Naive B cell (primary cell): ENCODE measurements at regions not wholly inside any gene's neighbourhood (a gene's known extent, or its start where the extent isn't known, plus 50 kb on each side); places are given as distances from the start of the nearest gene placed in this dataset.
A peak's percentile ranks its signal among the peaks of the same experiment; 100 is the strongest.
"Not testable (repeated sequence)": the region's sequence is repeated elsewhere in the genome, so short reads cannot be mapped to it uniquely, and the experiment has no call there.

Source experiments
- ATAC-seq, 2 donors: fragments of 150-1000 bp; cut with Tn5 transposase; 2 replicates each; pipeline ENCODE4 v1.10.0; 2021; ENCODE audit warnings: low read depth in 2 of 2, mild to moderate bottlenecking in 2 of 2, moderate library complexity in 2 of 2
- DNase-seq: peaks from one replicate; pipeline ENCODE4 v3.0.0; 2022
- H3K27ac Mint-ChIP-seq, 6 donors: one replicate each; pipeline ENCODE4 v1.8.0; 2020 to 2022; ENCODE audit warnings: mild to moderate bottlenecking in 6 of 6, mixed read lengths in 6 of 6, moderate library complexity in 5 of 6, inconsistent platforms in 2 of 6
- H3K27me3 Mint-ChIP-seq, 3 donors: one replicate each; pipeline ENCODE4 v1.8.0; 2021 to 2022; ENCODE audit warnings: mixed read lengths in 3 of 3, mild to moderate bottlenecking in 1 of 3
- H3K36me3 Mint-ChIP-seq, 2 donors: one replicate each; pipeline ENCODE4 v1.8.0; 2020 to 2022; ENCODE audit warnings: mixed read lengths in 2 of 2, inconsistent platforms in 1 of 2, mild to moderate bottlenecking in 1 of 2
- H3K4me1 Mint-ChIP-seq, 3 donors: one replicate each; pipeline ENCODE4 v1.8.0; 2020 to 2022; ENCODE audit warnings: mixed read lengths in 3 of 3, inconsistent platforms in 1 of 3, mild to moderate bottlenecking in 1 of 3, moderate library complexity in 1 of 3
- H3K4me3 Mint-ChIP-seq, 8 donors: one replicate each; pipeline ENCODE4 v1.8.0; 2020 to 2022; ENCODE audit warnings: mild to moderate bottlenecking in 8 of 8, mixed read lengths in 8 of 8, moderate library complexity in 8 of 8, inconsistent platforms in 2 of 8
- H3K9me3 Mint-ChIP-seq, 7 donors: one replicate each; pipeline ENCODE4 v1.8.0; 2020 to 2022; ENCODE audit warnings: mixed read lengths in 7 of 7, mild to moderate bottlenecking in 5 of 7, inconsistent platforms in 2 of 7, moderate library complexity in 1 of 7

DNA sequence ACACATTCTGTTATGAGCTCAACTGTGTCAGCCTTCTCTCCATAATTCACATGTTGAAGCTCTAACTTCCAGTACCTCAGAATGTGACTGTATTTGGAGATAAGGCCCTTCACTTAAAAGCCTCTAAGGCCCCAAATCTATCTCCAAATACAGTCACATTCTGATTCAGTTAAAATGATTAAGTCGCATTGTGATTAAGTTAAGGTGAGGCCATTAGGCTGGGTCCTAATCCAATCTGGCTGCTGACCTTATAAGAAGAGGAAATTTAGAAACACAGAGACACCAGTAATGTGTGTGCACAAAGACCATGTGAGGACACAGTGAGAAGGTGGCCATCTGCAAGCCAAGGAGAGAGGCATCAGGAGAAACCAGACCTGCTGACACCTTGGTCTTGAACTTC lies 141.6 kb downstream of the GXYLT1 start:
- no peaks in the 10 kb centered on the region for H3K36me3 Mint-ChIP-seq
- H3K4me1 Mint-ChIP-seq = no peaks in the 10 kb centered on the region
- H3K9me3 Mint-ChIP-seq = no peaks in the 10 kb centered on the region
- no peak for DNase-seq
- no peak overlapping the region for H3K27ac Mint-ChIP-seq
- peaks cover 0 to 5% (median 3%) of the 10 kb centered on the region in 3 donors for H3K27me3 Mint-ChIP-seq
- no peak for ATAC-seq
- H3K4me3 Mint-ChIP-seq = no peak overlapping the region

GRCh38 chr12:42002563-42002962 lies 142.1 kb downstream of the GXYLT1 start:
- DNase-seq (no peak), ATAC-seq (no peak)
- no peaks in the 10 kb centered on the region for H3K36me3 Mint-ChIP-seq
- peaks cover 0 to 5% (median 3%) of the 10 kb centered on the region in 3 donors for H3K27me3 Mint-ChIP-seq
- peak overlapping the region in 1 of 6 donors; percentile 30 for H3K27ac Mint-ChIP-seq
- no peaks in the 10 kb centered on the region for H3K9me3 Mint-ChIP-seq
- H3K4me3 Mint-ChIP-seq = no peak overlapping the region
- no peaks in the 10 kb centered on the region for H3K4me1 Mint-ChIP-seq

DNA sequence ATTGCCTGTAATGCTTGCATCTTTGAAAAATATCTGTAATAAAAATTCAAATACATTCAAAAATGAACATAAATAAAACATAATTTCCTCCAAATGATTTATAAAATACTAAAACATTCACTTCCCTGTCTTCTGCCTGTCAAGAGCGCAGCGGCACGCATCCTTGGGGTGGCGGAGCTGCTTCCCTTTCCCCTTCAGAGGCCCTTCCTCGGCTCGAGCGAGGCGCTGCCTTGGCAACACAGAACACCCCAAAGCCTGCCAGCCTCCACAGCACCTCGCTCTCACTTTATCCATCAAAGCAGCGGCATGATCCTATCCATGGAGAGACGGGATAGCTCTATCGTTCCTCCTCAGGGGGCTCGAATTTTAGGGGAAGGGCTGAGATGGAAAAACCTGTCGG lies 146.2 kb downstream of the GXYLT1 start:
- peaks cover 8 to 11% (median 8%) of the 10 kb centered on the region in 3 donors for H3K27me3 Mint-ChIP-seq
- ATAC-seq = no peak

GRCh38 chr12:41993283-41993682 lies 151.4 kb downstream of the GXYLT1 start:
- Mint-ChIP-seq H3K4me3 (no peak overlapping the region), H3K4me1 (peaks cover 0 to 3% (median 0%) of the 10 kb centered on the region in 3 donors), H3K9me3 (peaks cover 0 to 7% (median 3%) of the 10 kb centered on the region in 7 donors), H3K27ac (no peak overlapping the region), H3K36me3 (no peaks in the 10 kb centered on the region), H3K27me3 (peaks cover 6 to 8% (median 8%) of the 10 kb centered on the region in 3 donors)
- no peak for ATAC-seq
- no peak for DNase-seq

More for the DNA sequence above, 146.2 kb downstream of the GXYLT1 start:
- Mint-ChIP-seq H3K36me3 (no peaks in the 10 kb centered on the region), H3K4me1 (no peaks in the 10 kb centered on the region), H3K4me3 (no peak overlapping the region), H3K27ac (peak overlapping the region in 2 of 6 donors; percentile 37 to 68), H3K9me3 (no peaks in the 10 kb centered on the region)
- no peak for DNase-seq

DNA sequence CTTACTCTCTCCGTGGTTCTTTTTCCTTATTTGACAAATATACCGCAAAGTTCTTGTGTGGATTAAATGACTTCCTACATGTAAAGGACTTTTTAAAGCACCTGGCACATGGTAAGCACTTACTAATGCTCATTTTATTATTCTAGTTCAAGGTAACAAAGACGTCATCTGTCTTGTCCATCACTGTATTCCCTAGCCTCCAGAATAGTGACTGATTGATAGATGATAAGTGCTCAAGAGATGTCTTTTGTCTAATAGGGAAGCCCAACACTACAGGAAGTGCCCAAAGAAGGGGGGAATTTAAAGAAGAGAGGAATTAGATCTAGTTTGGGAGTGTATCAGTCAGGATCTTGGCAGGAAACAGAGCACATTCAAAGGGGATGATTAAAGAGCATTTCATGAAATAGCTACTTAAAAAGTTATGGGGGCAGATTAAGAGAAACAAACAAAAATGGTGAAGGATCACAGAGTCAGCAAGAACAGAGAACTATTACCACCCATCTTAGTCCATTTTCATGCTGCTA lies 151.9 kb downstream of the GXYLT1 start:
- no peak overlapping the region for H3K4me3 Mint-ChIP-seq
- H3K36me3 Mint-ChIP-seq = no peaks in the 10 kb centered on the region
- DNase-seq = no peak
- H3K9me3 Mint-ChIP-seq = peaks cover 0 to 7% (median 3%) of the 10 kb centered on the region in 7 donors
- H3K27me3 Mint-ChIP-seq = peaks cover 5 to 8% (median 7%) of the 10 kb centered on the region in 3 donors
- H3K4me1 Mint-ChIP-seq = peaks cover 0 to 3% (median 0%) of the 10 kb centered on the region in 3 donors
- peak overlapping the region in 1 of 6 donors; percentile 12 for H3K27ac Mint-ChIP-seq
- ATAC-seq = no peak

DNA sequence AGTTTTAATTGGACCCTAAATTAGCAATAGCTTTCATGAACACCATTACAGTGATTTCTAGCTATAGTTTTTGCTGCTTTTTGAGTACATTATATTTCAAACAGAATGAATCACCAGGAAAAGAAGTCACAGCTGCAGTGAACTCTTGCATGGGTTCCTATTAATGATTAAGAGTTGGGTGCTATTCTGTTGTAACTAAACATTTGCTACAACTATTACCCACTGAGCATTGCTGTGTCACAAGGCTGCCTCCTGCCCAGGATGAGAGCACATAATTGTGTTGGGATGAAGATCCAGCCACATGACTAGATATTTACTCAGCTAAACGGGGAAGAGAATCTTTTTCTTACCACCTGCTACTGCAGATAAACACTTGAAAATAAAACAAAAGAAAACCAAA lies 152.7 kb downstream of the GXYLT1 start:
- ATAC-seq (no peak), DNase-seq (no peak)
- Mint-ChIP-seq H3K27me3 (peaks cover 5 to 12% (median 8%) of the 10 kb centered on the region in 3 donors), H3K9me3 (peaks cover 0 to 7% (median 3%) of the 10 kb centered on the region in 7 donors), H3K27ac (no peak overlapping the region), H3K4me3 (no peak overlapping the region), H3K36me3 (no peaks in the 10 kb centered on the region), H3K4me1 (peaks cover 0 to 3% (median 0%) of the 10 kb centered on the region in 3 donors)

- peaks cover 0 to 3% (median 0%) of the 10 kb centered on the region in 3 donors for H3K4me1 Mint-ChIP-seq
- H3K4me3 Mint-ChIP-seq = peak overlapping the region in 1 of 8 donors; percentile 43
- H3K36me3 Mint-ChIP-seq = no peaks in the 10 kb centered on the region
- peaks cover 0 to 10% (median 6%) of the 10 kb centered on the region in 7 donors for H3K9me3 Mint-ChIP-seq
- H3K27me3 Mint-ChIP-seq = peaks cover 0 to 20% (median 0%) of the 10 kb centered on the region in 3 donors
- H3K27ac Mint-ChIP-seq = no peak overlapping the region
- ATAC-seq = no peak
- DNase-seq = no peak
Observed at GRCh38 chr12:41988715-41989114, 156.0 kb downstream of the GXYLT1 start.

DNA sequence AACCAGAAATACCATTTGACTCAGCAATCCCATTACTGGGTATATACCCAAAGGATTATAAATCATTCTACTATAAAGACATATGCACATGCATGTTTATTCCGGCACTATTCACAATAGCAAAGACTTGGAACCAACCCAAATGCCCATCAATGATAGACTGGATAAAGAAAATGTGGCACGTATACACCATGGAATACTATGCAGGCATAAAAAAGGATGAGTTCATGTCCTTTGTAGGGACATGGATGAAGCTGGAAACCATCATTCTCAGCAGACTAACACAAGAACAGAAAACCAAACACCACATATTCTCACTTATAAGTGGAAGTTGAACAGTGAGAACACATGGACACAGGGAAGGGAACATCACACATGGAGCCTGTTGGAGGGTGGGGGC lies 158.2 kb downstream of the GXYLT1 start:
- not testable (repeated sequence) for H3K4me1 Mint-ChIP-seq, ATAC-seq, H3K4me3 Mint-ChIP-seq, DNase-seq, H3K36me3 Mint-ChIP-seq, H3K27ac Mint-ChIP-seq, H3K9me3 Mint-ChIP-seq
- H3K27me3 Mint-ChIP-seq = peaks cover 0 to 20% (median 5%) of the 10 kb centered on the region in 3 donors

GRCh38 chr12:41983856-41984255 lies 160.8 kb downstream of the GXYLT1 start:
- ATAC-seq = no peak
- H3K4me1 Mint-ChIP-seq = no peaks in the 10 kb centered on the region
- H3K27me3 Mint-ChIP-seq = peaks cover 4 to 25% (median 5%) of the 10 kb centered on the region in 3 donors
- DNase-seq = no peak
- no peak overlapping the region for H3K4me3 Mint-ChIP-seq
- no peak overlapping the region for H3K27ac Mint-ChIP-seq
- H3K9me3 Mint-ChIP-seq = peaks cover 0 to 6% (median 2%) of the 10 kb centered on the region in 7 donors
- no peaks in the 10 kb centered on the region for H3K36me3 Mint-ChIP-seq

GRCh38 chr12:41983394-41983793 lies 161.3 kb downstream of the GXYLT1 start:
- peaks cover 4 to 25% (median 5%) of the 10 kb centered on the region in 3 donors for H3K27me3 Mint-ChIP-seq
- no peak overlapping the region for H3K4me3 Mint-ChIP-seq
- peaks cover 0 to 6% (median 1%) of the 10 kb centered on the region in 7 donors for H3K9me3 Mint-ChIP-seq
- no peaks in the 10 kb centered on the region for H3K36me3 Mint-ChIP-seq
- no peaks in the 10 kb centered on the region for H3K4me1 Mint-ChIP-seq
- DNase-seq (no peak), ATAC-seq (no peak)
- H3K27ac Mint-ChIP-seq = no peak overlapping the region

DNA sequence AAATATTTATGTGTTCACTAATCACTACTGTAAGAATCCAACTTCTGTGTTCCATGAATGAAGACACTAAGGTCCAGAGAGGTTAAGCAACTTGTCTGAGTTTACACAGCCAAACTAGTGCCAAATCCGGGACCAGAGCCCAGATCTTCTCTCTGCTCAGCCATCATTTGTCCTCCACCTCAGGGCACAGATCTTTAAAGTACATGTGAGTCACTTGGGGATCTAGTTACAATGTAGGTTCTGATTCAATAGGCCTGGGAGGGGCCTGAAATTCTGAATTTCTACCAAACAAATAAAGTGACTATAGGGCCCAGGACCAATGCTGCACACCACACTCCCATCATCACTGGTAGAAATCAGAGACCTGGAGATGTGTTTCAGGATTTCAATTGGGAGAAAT lies 162.9 kb downstream of the GXYLT1 start:
- ATAC-seq (no peak), DNase-seq (no peak)
- Mint-ChIP-seq H3K9me3 (peaks cover 0 to 8% (median 0%) of the 10 kb centered on the region in 7 donors), H3K4me3 (no peak overlapping the region), H3K27me3 (peaks cover 4 to 23% (median 5%) of the 10 kb centered on the region in 3 donors), H3K36me3 (no peaks in the 10 kb centered on the region), H3K4me1 (no peaks in the 10 kb centered on the region), H3K27ac (no peak overlapping the region)

- no peak overlapping the region for H3K27ac Mint-ChIP-seq
- no peak for DNase-seq
- no peaks in the 10 kb centered on the region for H3K4me1 Mint-ChIP-seq
- H3K36me3 Mint-ChIP-seq = no peaks in the 10 kb centered on the region
- peaks cover 4 to 18% (median 5%) of the 10 kb centered on the region in 3 donors for H3K27me3 Mint-ChIP-seq
- no peak for ATAC-seq
- no peak overlapping the region for H3K4me3 Mint-ChIP-seq
- peaks cover 0 to 6% (median 0%) of the 10 kb centered on the region in 7 donors for H3K9me3 Mint-ChIP-seq
Observed at GRCh38 chr12:41981013-41981412, 163.7 kb downstream of the GXYLT1 start.

DNA sequence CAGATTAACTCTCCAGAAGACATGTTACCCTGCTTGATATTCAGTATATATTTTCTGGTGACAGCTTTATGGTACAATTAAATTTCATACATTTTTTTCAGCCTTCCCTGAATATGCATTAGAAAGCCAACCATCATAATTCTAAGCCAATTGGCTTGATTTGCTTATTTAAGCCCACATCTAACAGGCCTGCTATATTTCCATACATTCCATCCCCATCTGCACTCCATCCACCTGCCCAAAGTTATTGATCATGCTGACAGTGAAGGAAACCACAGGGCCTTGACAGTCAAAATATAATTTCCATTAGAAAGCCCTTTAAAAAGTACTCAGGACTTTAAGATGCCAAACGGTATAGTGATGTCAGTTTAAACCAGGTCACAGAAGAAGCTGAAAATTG lies 164.3 kb downstream of the GXYLT1 start:
- H3K4me1 Mint-ChIP-seq = no peaks in the 10 kb centered on the region
- H3K36me3 Mint-ChIP-seq = no peaks in the 10 kb centered on the region
- peaks cover 4 to 12% (median 5%) of the 10 kb centered on the region in 3 donors for H3K27me3 Mint-ChIP-seq
- ATAC-seq (no peak), DNase-seq (no peak)
- no peak overlapping the region for H3K4me3 Mint-ChIP-seq
- no peak overlapping the region for H3K27ac Mint-ChIP-seq
- peaks cover 0 to 6% (median 0%) of the 10 kb centered on the region in 7 donors for H3K9me3 Mint-ChIP-seq

- no peak overlapping the region for H3K27ac Mint-ChIP-seq
- no peak for DNase-seq
- ATAC-seq = no peak
- no peaks in the 10 kb centered on the region for H3K36me3 Mint-ChIP-seq
- H3K27me3 Mint-ChIP-seq = peaks cover 4 to 9% (median 5%) of the 10 kb centered on the region in 3 donors
- H3K9me3 Mint-ChIP-seq = peaks cover 0 to 6% (median 0%) of the 10 kb centered on the region in 7 donors
- no peaks in the 10 kb centered on the region for H3K4me1 Mint-ChIP-seq
- no peak overlapping the region for H3K4me3 Mint-ChIP-seq
Observed at GRCh38 chr12:41979574-41979973, 165.1 kb downstream of the GXYLT1 start.
